Esophagus muscularis mucosa (tissue), 4 donors: ENCODE measurements at regions not wholly inside any gene's neighbourhood (a gene's known extent, or its start where the extent isn't known, plus 50 kb on each side); places are given as distances from the start of the nearest gene placed in this dataset.

Experiments
- CTCF ChIP-seq, 3 experiments: fragments of 200-600 bp in 2 of 3; fragments of 450-650 bp in 1 of 3; sonication (generic) in 2 of 3; IDR thresholded peaks; one replicate each; pipeline ENCODE4 v1.5.1; 2017 to 2019; ENCODE audit warnings: antibody characterized with exemption in 3 of 3, mild to moderate bottlenecking in 2 of 3, moderate library complexity in 1 of 3
- EP300 ChIP-seq: sonication (generic); formaldehyde crosslinking; IDR thresholded peaks from one replicate; pipeline ENCODE4 v1.6.1; 2017; ENCODE audit warnings: antibody characterized with exemption
- POLR2A ChIP-seq: fragments of 450-650 bp; IDR thresholded peaks from one replicate; pipeline ENCODE4 v1.6.1; 2017; ENCODE audit warnings: antibody characterized with exemption, moderate library complexity, mild to moderate bottlenecking, low read depth
- POLR2AphosphoS5 ChIP-seq, 2 donors: sonication (generic); formaldehyde crosslinking; IDR thresholded peaks; one replicate each; pipeline ENCODE4 v1.6.1; 2017; ENCODE audit warnings: antibody characterized with exemption in 2 of 2

GRCh38 chr3:130821806-130822205 lies 72.1 kb upstream of the ATP2C1 start:
- TF ChIP-seq CTCF (IDR thresholded peaks at IDR 0.05) (no peak), POLR2A (no peak), EP300 (no peak), POLR2AphosphoS5 (IDR thresholded peaks at IDR 0.05) (no peak)
